ENCODE measurements at regions not wholly inside any gene's neighbourhood (a gene's known extent, or its start where the extent isn't known, plus 50 kb on each side); places are given as distances from the start of the nearest gene placed in this dataset.

DNA sequence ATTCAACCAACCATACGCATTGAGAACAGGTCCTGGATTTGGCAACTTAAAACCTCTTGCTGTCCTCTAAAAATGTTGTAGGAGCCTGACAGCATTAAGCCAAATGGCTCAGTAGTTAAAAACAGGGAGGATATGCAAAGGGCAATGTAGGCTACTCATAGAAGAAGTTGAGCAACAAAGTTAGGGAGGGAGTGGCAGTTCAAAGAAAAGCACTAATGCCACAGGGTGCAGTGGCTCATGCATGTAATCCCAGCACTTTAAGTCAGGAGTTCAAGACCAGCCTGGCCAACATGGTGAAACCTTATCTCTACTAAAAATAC lies 92.9 kb upstream of the ERG start:
- no peak for TF ChIP-seq ZNF426 (tag by site-specific recombination; IDR thresholded peaks at IDR 0.05)
- TF ChIP-seq, protein P1, sequence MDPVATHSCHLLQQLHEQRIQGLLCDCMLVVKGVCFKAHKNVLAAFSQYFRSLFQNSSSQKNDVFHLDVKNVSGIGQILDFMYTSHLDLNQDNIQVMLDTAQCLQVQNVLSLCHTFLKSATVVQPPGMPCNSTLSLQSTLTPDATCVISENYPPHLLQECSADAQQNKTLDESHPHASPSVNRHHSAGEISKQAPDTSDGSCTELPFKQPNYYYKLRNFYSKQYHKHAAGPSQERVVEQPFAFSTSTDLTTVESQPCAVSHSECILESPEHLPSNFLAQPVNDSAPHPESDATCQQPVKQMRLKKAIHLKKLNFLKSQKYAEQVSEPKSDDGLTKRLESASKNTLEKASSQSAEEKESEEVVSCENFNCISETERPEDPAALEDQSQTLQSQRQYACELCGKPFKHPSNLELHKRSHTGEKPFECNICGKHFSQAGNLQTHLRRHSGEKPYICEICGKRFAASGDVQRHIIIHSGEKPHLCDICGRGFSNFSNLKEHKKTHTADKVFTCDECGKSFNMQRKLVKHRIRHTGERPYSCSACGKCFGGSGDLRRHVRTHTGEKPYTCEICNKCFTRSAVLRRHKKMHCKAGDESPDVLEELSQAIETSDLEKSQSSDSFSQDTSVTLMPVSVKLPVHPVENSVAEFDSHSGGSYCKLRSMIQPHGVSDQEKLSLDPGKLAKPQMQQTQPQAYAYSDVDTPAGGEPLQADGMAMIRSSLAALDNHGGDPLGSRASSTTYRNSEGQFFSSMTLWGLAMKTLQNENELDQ (tag by site-specific recombination; IDR thresholded peaks at IDR 0.05; ENCODE audit: low read depth) = no peak
- TF ChIP-seq ZNF48 (tag by site-specific recombination; IDR thresholded peaks at IDR 0.05) = no peak
- TF ChIP-seq PRDM1 (tag by site-specific recombination; IDR thresholded peaks at IDR 0.05) = no peak
- TF ChIP-seq, protein P2, sequence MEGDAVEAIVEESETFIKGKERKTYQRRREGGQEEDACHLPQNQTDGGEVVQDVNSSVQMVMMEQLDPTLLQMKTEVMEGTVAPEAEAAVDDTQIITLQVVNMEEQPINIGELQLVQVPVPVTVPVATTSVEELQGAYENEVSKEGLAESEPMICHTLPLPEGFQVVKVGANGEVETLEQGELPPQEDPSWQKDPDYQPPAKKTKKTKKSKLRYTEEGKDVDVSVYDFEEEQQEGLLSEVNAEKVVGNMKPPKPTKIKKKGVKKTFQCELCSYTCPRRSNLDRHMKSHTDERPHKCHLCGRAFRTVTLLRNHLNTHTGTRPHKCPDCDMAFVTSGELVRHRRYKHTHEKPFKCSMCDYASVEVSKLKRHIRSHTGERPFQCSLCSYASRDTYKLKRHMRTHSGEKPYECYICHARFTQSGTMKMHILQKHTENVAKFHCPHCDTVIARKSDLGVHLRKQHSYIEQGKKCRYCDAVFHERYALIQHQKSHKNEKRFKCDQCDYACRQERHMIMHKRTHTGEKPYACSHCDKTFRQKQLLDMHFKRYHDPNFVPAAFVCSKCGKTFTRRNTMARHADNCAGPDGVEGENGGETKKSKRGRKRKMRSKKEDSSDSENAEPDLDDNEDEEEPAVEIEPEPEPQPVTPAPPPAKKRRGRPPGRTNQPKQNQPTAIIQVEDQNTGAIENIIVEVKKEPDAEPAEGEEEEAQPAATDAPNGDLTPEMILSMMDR (tag by site-specific recombination; IDR thresholded peaks at IDR 0.05) = no peak
- no peak for TF ChIP-seq TCF7L2 (IDR thresholded peaks at IDR 0.05; ENCODE audit: borderline replicate concordance, low read depth, low read length)
- no peak for TF ChIP-seq ZNF292 (tag by site-specific recombination; IDR thresholded peaks at IDR 0.05; ENCODE audit: borderline replicate concordance, low read depth)
- no peak for TF ChIP-seq ZNF558 (tag by site-specific recombination; IDR thresholded peaks at IDR 0.05)
- no peak for TF ChIP-seq ZFP69B (tag by site-specific recombination; IDR thresholded peaks at IDR 0.05)
